Cardiac fibroblast (primary cell): ENCODE measurements at regions not wholly inside any gene's neighbourhood (a gene's known extent, or its start where the extent isn't known, plus 50 kb on each side); places are given as distances from the start of the nearest gene placed in this dataset.

ENCODE experiments used
- DNase-seq, 2 donors: peaks; one replicate each; pipeline versions ENCODE4 v3.0.0 to v3.0.0-alpha.2; 2010; ENCODE audit warnings: low read depth in 2 of 2
- H3K4me3 ChIP-seq, 2 donors: replicated peaks in 1 of 2; 1 replicate in 1 of 2; 2 replicates in 1 of 2; pipeline ENCODE4 v1.5.1; 2011; ENCODE audit warnings: low read depth in 2 of 2, low read length in 2 of 2, mild to moderate bottlenecking in 2 of 2, moderate library complexity in 1 of 2
- CTCF ChIP-seq: IDR thresholded peaks from one replicate; pipeline ENCODE4 v1.5.1; 2011; ENCODE audit warnings: low read depth, mild to moderate bottlenecking, low read length, inconsistent platforms

GRCh38 chr11:15671216-15671615 is 556.5 kb downstream of the INSC start:
- TF ChIP-seq CTCF, result no peak
- no peak for DNase-seq
- no peak overlapping the region for H3K4me3 ChIP-seq

GRCh38 chr11:15672825-15673224 is 558.1 kb downstream of the INSC start:
- DNase-seq, result peak in 1 of 2 donors; percentile 26
- H3K4me3 ChIP-seq, result no peak overlapping the region

GRCh38 chr11:15673408-15673831 is 558.7 kb downstream of the INSC start:
- TF ChIP-seq CTCF, result no peak
- DNase-seq, result peak in 1 of 2 donors; percentile 41
- no peak overlapping the region for H3K4me3 ChIP-seq

More at GRCh38 chr11:15672825-15673224, 558.1 kb downstream of the INSC start:
- no peak for TF ChIP-seq CTCF

GRCh38 chr11:15674756-15675155 is 560.0 kb downstream of the INSC start:
- H3K4me3 ChIP-seq, result no peak overlapping the region
- no peak for DNase-seq
- TF ChIP-seq CTCF, result no peak

- peak; percentile 18 to 68 for DNase-seq
- no peak for TF ChIP-seq CTCF
- no peak overlapping the region for H3K4me3 ChIP-seq
Measured at GRCh38 chr11:15675683-15676082, 561.0 kb downstream of the INSC start.

GRCh38 chr11:15677181-15677580 is 562.5 kb downstream of the INSC start:
- no peak overlapping the region for H3K4me3 ChIP-seq
- DNase-seq, result no peak
- TF ChIP-seq CTCF, result no peak

- H3K4me3 ChIP-seq, result no peak overlapping the region
- DNase-seq, result no peak
- TF ChIP-seq CTCF, result no peak
Measured at GRCh38 chr11:15683528-15683927, 568.8 kb downstream of the INSC start.
